Inflammatory macrophage treated with lipopolysaccharide for 1 hour (primary cell): ENCODE measurements at regions not wholly inside any gene's neighbourhood (a gene's known extent, or its start where the extent isn't known, plus 50 kb on each side); places are given as distances from the start of the nearest gene placed in this dataset.

Experiments
- DNase-seq, 2 donors: peaks; one replicate each; pipeline ENCODE4 v3.0.0-alpha.2; 2020 to 2022

- no peak for DNase-seq
These were observed 373.6 kb downstream of the PBX1 start for GRCh38 chr1:164932580-164932979.

GRCh38 chr1:164930833-164931232, 371.8 kb downstream of the PBX1 start:
- DNase-seq = no peak

GRCh38 chr1:164930241-164930640, 371.3 kb downstream of the PBX1 start:
- DNase-seq = no peak

GRCh38 chr1:164928232-164928812, 369.3 kb downstream of the PBX1 start:
- DNase-seq = no peak

GRCh38 chr1:164926107-164926506, 367.1 kb downstream of the PBX1 start:
- DNase-seq = no peak

- DNase-seq = no peak
These were observed 363.6 kb downstream of the PBX1 start for GRCh38 chr1:164922585-164922984.

- DNase-seq = no peak
These were observed 362.5 kb downstream of the PBX1 start for GRCh38 chr1:164921493-164921892.

GRCh38 chr1:164918140-164918539, 359.2 kb downstream of the PBX1 start:
- DNase-seq = no peak

GRCh38 chr1:164914208-164914607, 355.2 kb downstream of the PBX1 start:
- no peak for DNase-seq

GRCh38 chr1:164912290-164912689, 353.3 kb downstream of the PBX1 start:
- DNase-seq = no peak

- no peak for DNase-seq
These were observed 351.7 kb downstream of the PBX1 start for GRCh38 chr1:164910671-164911070.

GRCh38 chr1:164907666-164908065, 348.7 kb downstream of the PBX1 start:
- DNase-seq = no peak

GRCh38 chr1:164905869-164906268, 346.9 kb downstream of the PBX1 start:
- DNase-seq = no peak

- DNase-seq = no peak
These were observed 343.5 kb downstream of the PBX1 start for GRCh38 chr1:164902491-164902890.
